GM12878 (cell line): ENCODE measurements at regions not wholly inside any gene's neighbourhood (a gene's known extent, or its start where the extent isn't known, plus 50 kb on each side); places are given as distances from the start of the nearest gene placed in this dataset.
A peak's percentile ranks its signal among the peaks of the same experiment; 100 is the strongest.

Experiments used
- BCL3 ChIP-seq: IDR thresholded peaks from 2 replicates; pipeline ENCODE4 v1.6.1; 2011; ENCODE audit warnings: borderline replicate concordance, low read depth, mild to moderate bottlenecking, moderate library complexity, low read length; ENCODE audit not compliant: insufficient read depth, poor library complexity, severe bottlenecking
- BMI1 ChIP-seq: fragments of 450-650 bp; IDR thresholded peaks from 2 replicates; pipeline ENCODE4 v1.6.1; 2016; ENCODE audit warnings: mild to moderate bottlenecking, moderate library complexity, borderline replicate concordance
- DPF2 ChIP-seq: fragments of 450-650 bp; IDR thresholded peaks from 2 replicates; pipeline ENCODE4 v1.6.1; 2017; ENCODE audit warnings: mild to moderate bottlenecking
- HDGF ChIP-seq: fragments of 450-650 bp; IDR thresholded peaks from 2 replicates; pipeline ENCODE4 v1.6.1; 2016; ENCODE audit warnings: antibody characterized with exemption
- IKZF1 ChIP-seq: fragments of 450-650 bp; conservative IDR thresholded peaks from 2 replicates; pipeline ENCODE4 v1.6.1; 2017; ENCODE audit warnings: antibody characterized with exemption, mild to moderate bottlenecking
- IKZF2 ChIP-seq, 2 experiments: fragments of 450-650 bp; IDR thresholded peaks; 2 replicates each; pipeline ENCODE4 v1.6.1; 2017; ENCODE audit warnings: mild to moderate bottlenecking in 2 of 2, moderate library complexity in 2 of 2
- MLLT1 ChIP-seq: fragments of 450-650 bp; IDR thresholded peaks from 2 replicates; pipeline ENCODE4 v1.6.1; 2016; ENCODE audit warnings: mild to moderate bottlenecking
- MTA2 ChIP-seq: fragments of 450-650 bp; IDR thresholded peaks from 2 replicates; pipeline ENCODE4 v1.6.1; 2016; ENCODE audit warnings: low read depth, mild to moderate bottlenecking, moderate library complexity
- NBN ChIP-seq: fragments of 450-650 bp; IDR thresholded peaks from 2 replicates; pipeline ENCODE4 v1.6.1; 2016
- SREBF1 ChIP-seq: IDR thresholded peaks from 2 replicates; pipeline ENCODE4 v1.6.1; 2012; ENCODE audit warnings: mild to moderate bottlenecking, low read length
- USF2 ChIP-seq: IDR thresholded peaks from 2 replicates; pipeline ENCODE4 v1.6.1; 2011; ENCODE audit warnings: low read depth, low read length, improper control_type of control experiment, borderline replicate concordance
- ZNF687 ChIP-seq: fragments of 450-650 bp; IDR thresholded peaks from 2 replicates; pipeline ENCODE4 v1.6.1; 2017; ENCODE audit warnings: mild to moderate bottlenecking, moderate library complexity

GRCh38 chr6:40210628-40211056, 276.4 kb upstream of the MOCS1 start (continued):
- TF ChIP-seq MLLT1 (0 out of 2 replicates have a peak, but pooled peaks have one; percentile 10), SREBF1 (no peak), HDGF (peak; percentile 34; the same call in 1 of the 2 replicates), BMI1 (peak; percentile 41; the same call in 1 of the 2 replicates), MTA2 (peak; percentile 76; the same call in 1 of the 2 replicates), IKZF2 (IDR thresholded peaks at IDR 0.05) (peak in 1 of 2 experiments; percentile 31; a peak in 2 of 4 replicates), NBN (peak; percentile 60; the same call in 1 of the 2 replicates), DPF2 (peak; percentile 90), IKZF1 (peak; percentile 87), BCL3 (no peak), ZNF687 (peak; percentile 58), USF2 (peak; percentile 14; the same call in 1 of the 2 replicates)
